OCI-LY7 (cell line): ENCODE measurements at regions not wholly inside any gene's neighbourhood (a gene's known extent, or its start where the extent isn't known, plus 50 kb on each side); places are given as distances from the start of the nearest gene placed in this dataset.

Source experiments
- EZH2phosphoT487 ChIP-seq: fragments of 200-600 bp; sonication (generic); IDR thresholded peaks from 2 replicates; pipeline ENCODE4 v1.6.1; 2018; ENCODE audit warnings: low read depth, borderline replicate concordance, mild to moderate bottlenecking, mixed run types, antibody characterized with exemption, low read length, moderate library complexity, mixed read lengths
- TF ChIP-seq, protein P1 (sequence below): fragments of 200-600 bp; sonication (generic); conservative IDR thresholded peaks from 2 replicates; pipeline ENCODE4 v1.5.1; 2014; ENCODE audit warnings: mild to moderate bottlenecking, antibody characterized with exemption, low read length, moderate library complexity, mixed read lengths

GRCh38 chr2:4278392-4278791 lies 575.0 kb downstream of the DCDC2C start:
- TF ChIP-seq, protein P1, sequence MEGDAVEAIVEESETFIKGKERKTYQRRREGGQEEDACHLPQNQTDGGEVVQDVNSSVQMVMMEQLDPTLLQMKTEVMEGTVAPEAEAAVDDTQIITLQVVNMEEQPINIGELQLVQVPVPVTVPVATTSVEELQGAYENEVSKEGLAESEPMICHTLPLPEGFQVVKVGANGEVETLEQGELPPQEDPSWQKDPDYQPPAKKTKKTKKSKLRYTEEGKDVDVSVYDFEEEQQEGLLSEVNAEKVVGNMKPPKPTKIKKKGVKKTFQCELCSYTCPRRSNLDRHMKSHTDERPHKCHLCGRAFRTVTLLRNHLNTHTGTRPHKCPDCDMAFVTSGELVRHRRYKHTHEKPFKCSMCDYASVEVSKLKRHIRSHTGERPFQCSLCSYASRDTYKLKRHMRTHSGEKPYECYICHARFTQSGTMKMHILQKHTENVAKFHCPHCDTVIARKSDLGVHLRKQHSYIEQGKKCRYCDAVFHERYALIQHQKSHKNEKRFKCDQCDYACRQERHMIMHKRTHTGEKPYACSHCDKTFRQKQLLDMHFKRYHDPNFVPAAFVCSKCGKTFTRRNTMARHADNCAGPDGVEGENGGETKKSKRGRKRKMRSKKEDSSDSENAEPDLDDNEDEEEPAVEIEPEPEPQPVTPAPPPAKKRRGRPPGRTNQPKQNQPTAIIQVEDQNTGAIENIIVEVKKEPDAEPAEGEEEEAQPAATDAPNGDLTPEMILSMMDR = no peak
- no peak for TF ChIP-seq EZH2phosphoT487
